Loucy (cell line): ENCODE measurements at regions not wholly inside any gene's neighbourhood (a gene's known extent, or its start where the extent isn't known, plus 50 kb on each side); places are given as distances from the start of the nearest gene placed in this dataset.

ENCODE experiments used
- CTCF ChIP-seq: fragments of 200-600 bp; sonication (generic); conservative IDR thresholded peaks from 2 replicates; pipeline ENCODE4 v1.5.1; 2014; ENCODE audit warnings: mild to moderate bottlenecking, antibody characterized with exemption, low read length
- EZH2phosphoT487 ChIP-seq: fragments of 200-600 bp; IDR thresholded peaks from 2 replicates; pipeline ENCODE4 v1.6.1; 2018; ENCODE audit warnings: antibody characterized with exemption, mild to moderate bottlenecking, moderate library complexity, borderline replicate concordance

GRCh38 chr6:90934966-90935365 is 348.1 kb upstream of the MAP3K7 start:
- TF ChIP-seq CTCF = no peak
- no peak for TF ChIP-seq EZH2phosphoT487
